Myocyte (in vitro differentiated cells): ENCODE measurements at regions not wholly inside any gene's neighbourhood (a gene's known extent, or its start where the extent isn't known, plus 50 kb on each side); places are given as distances from the start of the nearest gene placed in this dataset.

Experiments
- DNase-seq: peaks from one replicate; pipeline ENCODE4 v3.0.0-alpha.2; 2012; ENCODE audit warnings: low read depth

DNA sequence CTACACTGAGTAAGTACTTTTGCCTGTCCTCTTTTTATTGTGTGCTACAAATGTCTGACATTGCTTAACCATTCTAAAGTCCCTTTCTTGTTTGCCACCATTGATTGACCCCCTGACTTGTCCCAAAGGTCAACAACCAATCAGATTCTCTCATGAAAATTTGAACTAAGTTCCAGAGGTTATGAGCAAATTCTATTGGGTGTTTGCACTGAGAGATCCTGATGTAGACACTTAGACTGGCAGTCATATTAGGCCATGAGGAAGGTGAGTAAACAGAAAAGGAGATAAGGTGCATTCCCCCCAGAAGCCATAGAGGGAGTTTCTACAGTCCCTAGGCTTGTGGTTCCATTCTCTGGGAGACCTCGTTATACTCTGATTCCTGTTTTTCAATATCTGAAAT is 101.3 kb upstream of the E2F8 start:
- no peak for DNase-seq

DNA sequence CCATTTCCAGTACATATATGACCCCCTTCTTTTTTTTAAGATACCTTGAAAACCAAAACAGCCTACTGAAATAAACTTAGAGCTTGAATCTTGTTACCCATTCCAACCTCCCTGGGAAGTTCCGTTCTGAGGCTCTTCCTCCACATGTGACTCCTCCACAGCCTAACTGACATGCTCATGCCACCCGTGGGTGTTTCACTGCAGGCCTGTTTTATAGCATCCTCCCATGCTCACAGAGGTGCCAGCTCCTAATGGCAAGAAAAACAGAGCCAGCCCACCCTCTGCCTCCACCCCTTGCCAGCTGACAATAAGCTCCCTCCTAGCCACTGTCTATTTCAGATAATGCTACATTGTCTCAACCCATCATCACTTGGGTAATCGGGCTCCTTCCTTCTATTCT is 97.6 kb upstream of the E2F8 start:
- DNase-seq = no peak

DNA sequence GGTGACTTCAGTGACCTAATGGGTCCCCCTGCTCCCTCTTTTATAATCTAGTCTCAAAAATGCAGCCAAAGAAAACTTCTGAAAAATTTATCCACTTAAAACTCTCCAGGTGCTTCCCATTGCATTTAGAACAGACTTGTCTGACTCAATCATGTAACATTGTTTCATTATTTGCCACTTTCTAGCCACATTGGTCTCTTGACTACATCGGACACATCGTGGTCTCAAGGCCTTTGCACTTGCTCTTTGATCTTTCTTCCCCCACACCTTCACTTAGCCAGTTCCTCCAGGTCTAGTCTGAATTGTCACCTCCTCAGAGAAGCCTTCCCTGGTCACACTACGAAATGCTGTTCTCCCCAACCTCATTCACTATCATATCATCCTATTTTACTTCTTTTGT is 97.0 kb upstream of the E2F8 start:
- DNase-seq = no peak

DNA sequence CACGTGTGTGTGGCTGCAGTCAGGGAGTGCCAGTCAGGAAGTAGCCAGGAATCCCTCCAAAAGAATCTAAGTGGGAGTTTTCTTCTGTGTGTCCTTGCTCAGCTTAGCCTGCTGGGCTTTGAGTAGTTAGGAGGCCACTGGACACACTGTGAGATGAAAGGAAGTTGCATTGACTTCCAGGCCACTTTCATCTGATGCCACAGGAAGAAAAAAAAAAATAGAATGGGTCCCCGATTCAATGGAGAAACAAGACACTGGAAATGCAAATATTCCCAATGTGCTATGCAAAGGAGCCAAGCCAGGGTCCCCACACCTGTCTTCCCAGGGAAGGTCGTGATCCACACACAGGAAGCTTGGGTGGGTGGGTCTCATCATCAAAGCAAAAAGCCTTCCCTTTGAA is 95.6 kb upstream of the E2F8 start:
- DNase-seq = no peak

DNA sequence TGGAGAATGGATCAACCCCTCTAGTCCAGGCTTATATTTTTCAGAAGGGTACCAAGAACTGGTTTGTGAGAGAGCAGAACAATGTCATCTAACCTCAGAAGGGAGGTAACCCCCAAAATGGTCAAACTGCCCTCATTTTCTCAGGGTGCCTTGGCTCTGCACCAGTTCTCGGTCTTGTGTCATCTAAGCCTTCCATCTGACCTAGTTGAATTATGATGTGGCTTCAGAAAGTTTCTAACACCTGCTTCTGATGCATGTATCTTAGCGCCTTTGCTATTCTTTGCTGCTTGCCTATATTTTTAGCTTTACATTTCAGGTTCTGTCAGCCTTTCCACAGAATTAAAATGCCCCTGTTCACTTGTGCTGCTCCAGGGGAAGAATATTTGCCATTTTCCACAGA is 91.7 kb upstream of the E2F8 start:
- DNase-seq = no peak

DNA sequence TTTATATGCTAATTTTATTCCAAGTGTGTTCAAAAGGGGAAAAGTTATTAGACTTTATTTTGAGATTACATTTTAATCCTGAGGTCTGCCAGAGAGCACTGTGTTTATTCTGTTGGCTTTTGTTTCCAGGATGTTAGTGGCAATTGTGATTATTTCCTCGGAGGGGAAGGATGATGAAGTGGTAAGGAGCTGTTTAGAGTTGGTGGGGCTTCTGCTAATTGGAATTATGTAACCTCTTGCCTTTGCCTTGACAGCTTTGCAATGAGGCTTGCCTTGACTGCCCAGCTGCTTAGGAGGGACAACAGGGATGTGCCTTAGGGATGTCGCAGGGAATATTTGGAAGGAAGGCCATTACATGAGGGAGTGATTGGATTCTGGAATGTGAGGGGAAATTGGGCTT is 89.7 kb upstream of the E2F8 start:
- no peak for DNase-seq

DNA sequence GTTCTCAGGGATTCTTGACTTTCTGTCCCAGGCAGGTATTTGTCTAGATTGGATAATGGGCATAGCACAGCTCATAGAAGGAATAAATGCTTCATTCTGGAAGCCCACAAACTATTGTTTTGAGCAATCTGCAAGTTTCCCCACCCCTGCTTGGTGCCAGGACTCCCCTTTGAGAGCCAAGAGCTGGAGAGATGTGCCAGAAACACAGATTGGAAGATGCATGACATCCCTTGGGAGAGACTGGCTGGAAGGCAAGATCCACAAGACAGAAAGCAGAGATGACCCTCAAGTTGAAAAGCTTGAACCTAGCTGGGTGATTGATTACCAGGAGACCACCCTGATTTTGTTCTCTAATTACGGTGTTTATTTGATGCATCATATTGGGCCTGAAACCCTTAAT is 89.2 kb upstream of the E2F8 start:
- no peak for DNase-seq

DNA sequence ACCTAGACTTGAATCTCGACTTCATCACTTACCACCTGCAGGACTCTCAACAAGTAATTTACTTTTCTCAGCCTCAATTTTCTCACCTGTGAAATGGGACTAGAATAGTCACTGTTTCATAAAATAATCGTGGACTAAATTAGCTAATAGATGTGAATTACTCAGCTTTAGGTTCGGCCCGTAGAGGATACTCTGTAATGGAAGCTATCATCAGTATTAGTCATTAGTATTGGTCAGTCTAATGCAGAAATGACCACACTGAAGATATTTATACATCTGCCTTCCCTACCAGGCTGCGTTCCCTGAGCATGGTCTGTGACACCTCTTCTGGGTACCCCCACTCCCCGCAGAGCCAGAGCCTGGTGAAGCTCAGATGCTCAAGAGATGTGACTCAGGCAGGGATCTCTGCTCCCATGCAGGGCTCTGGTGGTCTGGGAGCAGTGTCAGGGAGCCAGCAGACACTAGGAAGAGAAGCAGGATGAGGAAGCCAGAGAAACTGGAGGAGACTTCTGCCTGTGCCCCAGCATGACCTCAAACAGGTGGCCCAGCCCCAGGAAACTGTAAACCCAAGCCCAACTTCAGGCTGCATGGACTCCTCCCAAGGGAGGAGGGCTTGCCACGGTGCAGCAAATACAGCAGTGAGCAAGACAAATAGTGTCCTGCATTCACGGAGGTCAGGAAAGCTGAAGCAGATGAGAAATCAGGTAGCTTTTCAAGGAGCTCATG is 88.0 kb upstream of the E2F8 start:
- peak; percentile 63 for DNase-seq

DNA sequence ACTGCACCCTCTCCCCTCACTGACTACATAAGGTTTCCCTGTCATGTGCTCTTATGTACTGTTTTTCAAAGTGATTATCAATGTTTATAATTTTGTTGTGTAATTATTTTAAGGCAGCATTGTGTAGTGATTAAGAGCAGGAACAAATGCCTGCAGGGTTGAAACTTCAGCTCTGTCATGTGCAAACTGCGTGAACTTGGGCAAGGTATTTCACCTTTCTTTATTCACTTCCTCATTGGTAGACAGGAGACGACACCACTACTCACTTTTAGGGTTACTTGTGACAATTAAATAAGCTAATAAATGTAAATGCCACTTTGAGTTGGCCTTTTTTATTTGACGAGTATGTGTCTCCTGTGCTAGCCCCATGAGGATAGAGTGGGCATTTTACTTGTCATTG is 86.5 kb upstream of the E2F8 start:
- DNase-seq = no peak

DNA sequence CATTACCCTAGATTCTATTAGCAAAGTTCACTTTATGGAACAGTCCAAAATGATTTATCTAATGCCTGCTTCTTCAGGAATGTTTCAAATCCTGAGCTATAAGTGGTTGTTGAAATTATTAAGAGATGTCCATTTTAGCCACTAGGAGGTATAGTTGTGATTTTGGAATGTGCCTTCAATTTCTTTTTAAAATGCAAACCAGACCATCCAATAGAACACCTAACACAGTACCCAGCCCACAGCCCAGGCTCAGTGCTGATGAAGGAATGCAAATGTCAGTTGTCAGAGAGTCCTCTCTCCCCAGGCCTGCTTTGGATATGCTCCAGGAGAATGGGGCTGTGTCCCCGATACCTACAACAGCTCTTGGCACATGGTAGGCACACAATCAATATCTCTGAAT is 85.8 kb upstream of the E2F8 start:
- no peak for DNase-seq

DNA sequence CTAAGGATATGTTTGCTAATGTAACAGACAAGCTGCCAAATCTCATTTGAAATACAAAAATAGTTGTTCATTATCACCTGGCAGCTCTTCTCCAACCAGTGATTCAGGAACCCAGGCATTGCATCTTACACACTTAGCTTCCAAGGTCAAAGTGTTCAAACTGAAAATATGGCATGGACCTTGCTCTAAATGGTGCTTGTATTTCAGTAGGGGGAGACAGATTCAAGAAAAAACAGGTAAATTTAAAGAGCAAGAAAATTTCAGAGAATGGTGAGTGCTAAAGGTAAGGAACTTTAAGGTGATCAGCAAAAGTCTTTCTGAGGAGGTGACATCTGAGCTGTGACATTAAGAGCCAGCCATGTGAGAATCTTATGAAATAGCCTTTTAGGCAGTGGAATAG is 82.8 kb upstream of the E2F8 start:
- no peak for DNase-seq

DNA sequence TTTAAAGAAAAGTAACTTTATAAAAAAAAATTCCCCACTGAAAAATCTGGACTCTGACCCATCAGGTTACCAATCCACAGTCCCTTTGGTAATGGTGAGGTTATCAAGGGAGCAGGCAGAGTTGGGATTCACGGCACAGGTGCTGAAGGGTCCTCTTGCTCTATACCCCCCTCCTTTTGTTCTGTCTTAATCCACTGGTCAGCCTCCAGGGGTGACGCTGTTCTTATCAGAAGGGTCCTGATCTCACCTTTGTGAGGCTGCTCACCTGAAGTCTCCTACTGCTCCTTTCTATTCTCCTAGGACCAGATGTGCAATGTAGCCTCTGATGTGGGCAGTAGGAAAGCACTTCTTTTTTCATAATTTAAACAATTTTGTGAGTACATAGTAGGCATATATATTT is 80.6 kb upstream of the E2F8 start:
- DNase-seq = no peak

DNA sequence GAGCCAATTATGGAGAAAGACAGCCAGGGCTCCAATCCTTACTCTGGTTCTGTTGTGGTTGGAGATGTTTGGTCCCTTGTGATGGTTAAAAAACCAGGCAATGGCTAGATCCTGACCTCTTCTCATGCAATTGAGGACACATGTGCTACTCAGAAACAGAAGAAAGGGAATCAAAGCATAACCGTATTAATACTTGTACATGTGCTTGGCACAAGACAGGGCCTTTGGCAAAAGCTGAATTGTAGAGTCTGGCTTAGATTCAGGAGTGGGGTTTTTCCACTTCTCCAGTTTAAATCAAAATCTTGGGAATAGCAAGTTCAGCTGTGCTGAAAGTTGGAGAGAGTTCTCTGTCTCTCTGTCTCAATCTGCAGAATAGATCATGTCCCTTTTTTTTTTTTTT is 80.1 kb upstream of the E2F8 start:
- DNase-seq = no peak

DNA sequence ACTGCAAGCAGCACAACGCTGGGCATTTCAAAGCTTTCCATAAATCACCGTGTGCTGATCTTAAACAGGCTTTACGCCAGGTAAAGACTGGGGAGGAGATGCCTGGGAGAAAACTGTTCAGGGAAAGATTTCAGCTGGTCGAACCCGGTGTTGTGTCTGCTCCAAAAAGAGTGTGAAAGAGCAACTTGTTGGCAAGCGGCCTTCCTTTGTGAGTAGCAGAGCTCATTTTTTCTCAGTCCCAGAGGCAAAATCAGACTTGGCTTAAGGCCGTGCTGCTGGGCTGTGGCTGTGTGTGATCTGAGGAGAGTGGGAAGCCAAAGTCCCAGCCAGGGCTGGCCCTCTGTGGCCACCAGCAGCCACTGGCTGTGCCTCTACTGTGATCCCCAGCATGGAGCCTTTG is 75.7 kb upstream of the E2F8 start:
- DNase-seq = no peak

DNA sequence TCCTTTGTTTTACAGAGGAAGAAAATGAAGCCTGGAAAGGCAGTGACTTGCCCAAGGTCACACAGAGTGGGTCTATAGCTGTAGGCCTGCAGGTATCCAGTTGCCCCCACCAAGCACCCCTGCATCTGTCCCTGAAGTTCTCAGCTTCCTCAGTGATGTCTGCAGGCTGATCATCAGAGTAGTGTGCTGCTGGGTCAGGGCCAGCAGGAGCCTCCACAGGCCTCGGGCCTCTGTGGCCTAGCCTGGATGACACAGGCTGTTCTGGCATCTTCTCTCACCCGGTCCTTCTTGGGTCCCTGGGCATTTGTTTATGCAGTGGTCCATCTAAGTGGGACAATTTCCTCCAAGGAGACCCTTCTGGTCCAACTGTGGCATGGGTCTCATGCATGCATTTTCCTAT is 74.8 kb upstream of the E2F8 start:
- DNase-seq = no peak

DNA sequence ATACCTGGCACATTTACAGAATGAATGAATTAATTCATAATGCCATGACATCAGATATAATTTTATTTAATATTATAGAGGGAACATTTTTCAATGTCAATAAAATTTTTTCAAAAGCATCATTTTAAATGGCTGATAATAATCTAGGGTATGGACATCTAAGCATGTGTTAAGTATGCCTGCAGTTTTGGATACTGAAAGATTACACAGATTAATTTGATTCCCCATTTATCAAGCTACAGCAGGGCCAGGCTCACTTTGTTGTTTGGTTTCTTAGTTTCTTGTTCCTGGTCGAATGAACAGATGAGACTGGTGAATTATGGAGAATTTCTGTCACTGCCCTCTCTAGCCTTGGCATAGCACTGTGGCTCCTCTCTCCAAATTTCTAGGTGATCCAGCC is 72.4 kb upstream of the E2F8 start:
- DNase-seq = no peak

DNA sequence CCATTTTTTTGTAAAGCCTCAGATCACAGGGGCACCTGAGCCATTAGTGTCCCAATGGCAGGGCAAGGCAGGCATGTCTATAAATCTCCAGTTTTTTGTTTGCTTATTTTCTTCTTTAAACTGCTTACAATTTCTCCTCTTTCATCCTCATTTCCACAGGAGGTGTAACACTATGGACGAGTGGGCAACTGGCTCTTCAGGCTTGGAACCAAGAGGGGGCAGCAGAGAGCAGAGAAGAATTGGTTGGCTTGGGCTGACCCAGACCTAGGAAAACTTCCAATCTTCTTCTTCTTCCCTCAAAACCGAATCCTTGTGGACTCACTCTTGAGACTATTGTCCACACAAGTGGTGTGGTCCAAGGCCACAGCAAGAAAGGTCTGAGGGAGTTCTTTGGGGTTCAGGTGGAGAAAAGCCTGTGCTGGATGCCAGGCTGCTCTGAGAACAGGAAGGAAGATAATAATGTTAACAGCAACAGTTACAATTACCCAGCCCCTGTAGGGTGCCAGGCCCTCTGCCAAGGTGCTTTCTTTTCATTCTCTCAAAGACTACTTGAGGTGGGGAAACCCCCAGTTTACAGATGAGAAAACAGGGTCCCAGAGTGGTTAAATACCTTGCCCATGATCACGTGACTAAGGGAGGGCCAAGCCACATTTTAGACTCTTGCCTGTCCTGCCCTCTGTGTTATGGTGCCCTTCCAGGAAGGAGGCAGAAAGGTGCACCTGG is 70.7 kb upstream of the E2F8 start:
- DNase-seq = peak; percentile 72

DNA sequence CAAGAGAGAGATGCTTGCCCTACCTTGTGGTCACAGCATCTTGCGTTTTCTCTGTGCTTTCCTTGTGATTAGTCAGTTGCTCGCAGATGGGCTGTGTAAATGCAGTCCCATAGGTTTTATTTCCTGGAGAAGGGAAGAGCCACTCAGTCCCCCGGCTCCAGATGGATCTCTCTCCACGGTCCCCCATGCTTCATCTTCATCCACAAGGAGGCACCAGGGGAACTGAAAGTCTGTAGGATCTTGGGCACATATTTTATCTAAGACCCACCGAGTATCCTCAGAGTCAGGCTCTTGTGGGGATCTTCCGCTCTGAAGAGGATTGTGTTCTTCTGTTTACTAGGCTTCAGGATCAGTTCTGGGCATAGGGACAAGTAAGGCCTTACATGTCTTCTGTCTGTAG is 66.8 kb upstream of the E2F8 start:
- DNase-seq = no peak

DNA sequence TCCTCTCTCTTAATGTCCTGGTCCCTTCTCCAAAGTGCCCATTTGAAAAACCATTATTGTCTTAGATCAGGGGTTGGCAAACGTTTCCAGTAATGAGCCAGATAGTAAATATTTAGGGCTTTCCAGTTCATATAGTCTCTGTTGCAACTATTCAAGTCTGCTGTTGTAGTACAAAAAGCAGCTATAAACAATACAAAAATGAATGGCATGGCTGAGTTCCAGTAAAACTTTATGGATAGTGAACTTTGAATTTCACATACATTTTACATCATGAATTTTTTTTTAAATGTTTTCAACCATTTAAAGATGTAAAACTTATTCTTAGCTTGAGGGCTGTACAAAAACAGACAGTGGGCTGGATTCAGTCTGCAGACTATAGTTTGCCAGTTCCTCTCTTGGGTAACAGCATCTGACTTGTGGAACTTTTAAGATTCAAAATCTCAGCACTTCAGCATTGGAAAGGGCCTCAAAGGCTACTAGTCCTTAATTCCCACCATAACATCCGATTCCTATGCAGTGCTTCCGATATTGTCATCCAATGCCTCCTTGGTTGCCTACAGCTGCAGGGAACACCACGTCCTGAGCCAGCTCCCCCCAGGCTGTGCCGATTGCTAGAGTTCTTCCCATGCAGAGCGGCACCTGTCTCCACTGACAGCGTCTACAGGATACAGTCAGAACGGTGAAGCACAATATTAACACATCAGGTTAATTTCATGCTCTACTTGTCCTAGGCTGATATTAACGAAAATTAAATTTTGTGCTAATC is 65.6 kb upstream of the E2F8 start:
- no peak for DNase-seq

DNA sequence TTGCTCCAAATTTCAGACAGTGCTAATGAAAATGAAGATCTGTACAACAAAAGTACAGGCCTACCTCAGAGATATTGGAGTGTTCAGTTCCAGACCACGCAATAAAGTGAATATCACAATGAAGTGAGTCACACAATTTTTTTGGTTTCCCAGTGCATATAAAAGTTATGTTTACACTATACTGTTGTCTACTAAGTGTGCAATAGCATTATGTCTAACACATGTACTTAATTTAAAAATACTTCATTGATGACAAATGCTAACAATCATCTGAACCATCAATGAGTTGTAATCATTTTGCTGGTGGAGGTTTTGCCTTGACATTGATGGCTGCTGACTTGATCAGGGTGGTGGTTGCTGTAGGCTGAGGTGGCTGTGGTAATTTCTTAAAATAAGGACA is 60.6 kb upstream of the E2F8 start:
- no peak for DNase-seq

DNA sequence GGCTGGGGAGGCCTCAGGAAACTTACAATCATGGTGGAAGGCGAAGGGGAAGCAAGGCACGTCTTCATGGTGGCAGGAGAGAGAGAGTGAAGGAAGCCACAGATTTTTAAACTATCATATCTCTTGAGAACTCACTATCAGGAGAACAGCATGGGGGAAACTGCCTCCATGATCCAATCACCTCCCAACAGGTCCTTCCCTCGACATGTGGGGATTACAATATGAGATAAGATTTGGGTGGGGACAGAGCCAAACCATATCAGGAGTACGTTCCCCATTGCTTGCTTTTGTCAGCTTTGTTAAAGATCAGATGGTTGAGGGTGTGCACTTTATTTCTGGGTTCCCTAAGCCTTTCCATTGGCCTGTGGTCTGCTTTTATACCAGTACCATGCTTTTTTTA is 53.7 kb upstream of the E2F8 start:
- no peak for DNase-seq

DNA sequence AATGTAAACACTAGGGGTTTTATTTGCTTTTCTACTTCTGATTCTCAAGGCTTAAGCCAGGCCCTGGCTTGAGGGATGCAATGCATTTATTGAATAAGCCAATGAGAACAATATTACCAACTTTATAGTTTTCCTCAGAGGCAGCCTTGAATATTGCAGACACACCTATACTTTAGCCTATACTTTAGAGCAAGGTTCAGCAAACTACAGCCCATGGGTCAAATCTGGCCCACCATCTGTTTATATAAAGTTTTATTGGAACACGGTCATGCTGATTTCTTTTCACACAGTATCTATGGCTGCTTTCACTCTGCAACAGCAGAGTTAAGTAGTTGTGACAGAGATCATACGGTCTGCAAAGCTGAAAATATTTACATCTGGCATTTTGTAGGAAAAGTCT is 50.3 kb upstream of the E2F8 start:
- no peak for DNase-seq
